Activated naive CD4-positive, alpha-beta T cell treated with anti-CD3 and anti-CD28 coated beads, Interleukin-2, amount 50 U/mL, for 24 hours (primary cell): ENCODE measurements at regions not wholly inside any gene's neighbourhood (a gene's known extent, or its start where the extent isn't known, plus 50 kb on each side); places are given as distances from the start of the nearest gene placed in this dataset.

Source experiments
- H3K27ac Mint-ChIP-seq: one replicate; pipeline ENCODE4 v1.8.0; 2021; ENCODE audit warnings: mild to moderate bottlenecking, mixed read lengths
- H3K27me3 Mint-ChIP-seq: one replicate; pipeline ENCODE4 v1.8.0; 2021; ENCODE audit warnings: mixed read lengths
- H3K36me3 Mint-ChIP-seq: one replicate; pipeline ENCODE4 v1.8.0; 2021; ENCODE audit warnings: mixed read lengths
- H3K4me1 Mint-ChIP-seq: one replicate; pipeline ENCODE4 v1.8.0; 2021; ENCODE audit warnings: mixed read lengths
- H3K4me3 Mint-ChIP-seq: one replicate; pipeline ENCODE4 v1.8.0; 2021; ENCODE audit warnings: mild to moderate bottlenecking, mixed read lengths
- H3K9me3 Mint-ChIP-seq: one replicate; pipeline ENCODE4 v1.8.0; 2021; ENCODE audit warnings: mixed read lengths

DNA sequence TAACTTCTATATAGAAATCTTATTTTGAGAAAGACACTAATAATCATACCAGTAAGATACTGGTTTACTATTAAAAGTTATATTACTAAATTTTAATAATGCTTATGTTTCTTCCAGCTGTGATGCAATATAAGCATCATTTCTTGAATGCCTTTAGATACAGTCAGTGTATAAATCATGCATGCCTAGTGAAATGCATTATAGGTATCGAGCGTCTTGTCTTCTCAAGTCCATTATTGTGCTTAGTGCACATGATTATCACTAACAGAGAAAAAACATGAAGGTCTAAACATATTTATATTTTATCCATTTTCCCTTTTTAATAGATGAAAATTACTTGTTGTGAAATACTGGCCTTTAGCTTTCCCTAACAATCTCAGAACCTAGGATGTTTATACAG is 1021.5 kb upstream of the AGA start:
- no peaks in the 10 kb centered on the region for H3K36me3 Mint-ChIP-seq
- no peaks in the 10 kb centered on the region for H3K4me1 Mint-ChIP-seq
- H3K9me3 Mint-ChIP-seq: peaks cover 9% of the 10 kb centered on the region
- no peak overlapping the region for H3K27ac Mint-ChIP-seq
- H3K4me3 Mint-ChIP-seq: no peak overlapping the region
- no peaks in the 10 kb centered on the region for H3K27me3 Mint-ChIP-seq

DNA sequence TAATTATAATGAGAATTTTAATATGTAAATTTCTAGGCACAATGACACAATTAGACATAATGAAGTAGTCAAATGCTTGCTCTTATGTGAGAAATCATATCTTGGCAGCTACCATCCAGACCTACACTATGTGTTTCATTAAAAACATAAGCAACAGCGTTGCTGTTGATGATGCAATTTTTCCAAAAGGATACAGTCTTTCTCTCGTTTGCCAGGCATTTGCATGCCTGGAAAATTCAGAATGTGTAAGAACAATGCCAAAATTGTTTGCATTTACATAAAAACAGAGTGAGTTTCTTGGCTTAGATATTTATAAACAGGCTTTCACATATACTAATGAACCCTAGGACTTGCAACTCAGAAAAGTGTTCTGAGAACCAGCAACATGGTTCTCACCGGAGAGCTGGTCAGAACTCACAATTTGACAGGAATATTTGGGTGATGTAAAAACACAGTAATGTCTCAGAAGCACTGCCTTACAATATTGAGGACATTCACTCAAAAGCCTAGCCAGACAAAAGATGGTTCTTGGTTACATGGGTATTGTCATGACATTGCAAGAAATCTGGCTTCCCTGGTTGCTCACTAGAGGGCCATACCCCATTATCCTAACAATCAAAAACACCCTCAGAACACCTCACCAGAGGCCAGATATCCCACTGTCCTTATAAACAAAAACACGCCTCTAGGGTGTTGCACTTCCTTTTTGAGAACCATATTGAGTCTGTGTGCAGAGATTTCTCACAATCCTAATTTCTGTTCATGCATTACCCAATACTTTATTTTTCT is 1029.0 kb upstream of the AGA start:
- Mint-ChIP-seq H3K36me3 (peaks cover 2% of the 10 kb centered on the region), H3K27ac (no peak overlapping the region), H3K9me3 (peaks cover 5% of the 10 kb centered on the region), H3K27me3 (no peaks in the 10 kb centered on the region), H3K4me3 (no peak overlapping the region), H3K4me1 (no peaks in the 10 kb centered on the region)

DNA sequence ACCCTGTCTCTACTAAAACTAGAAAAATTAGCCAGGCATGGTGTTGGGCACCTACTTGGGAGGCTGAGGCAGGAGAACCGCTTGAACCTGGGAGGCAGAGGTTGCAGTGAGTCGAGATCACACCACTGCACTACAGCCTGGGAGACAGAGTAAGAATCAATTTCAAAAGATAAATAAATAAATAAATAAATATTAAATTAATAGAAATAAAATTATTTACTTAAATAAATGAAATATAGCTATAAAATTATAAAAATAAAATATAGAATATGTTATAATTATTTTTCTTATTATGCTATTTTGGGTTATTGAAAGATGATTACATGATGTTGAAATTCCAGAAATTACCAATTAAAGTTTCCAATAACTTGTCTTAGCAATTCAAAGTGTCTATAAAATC is 1029.8 kb upstream of the AGA start:
- Mint-ChIP-seq H3K27me3 (no peaks in the 10 kb centered on the region), H3K4me1 (no peaks in the 10 kb centered on the region), H3K36me3 (peaks cover 2% of the 10 kb centered on the region), H3K4me3 (no peak overlapping the region), H3K9me3 (peaks cover 5% of the 10 kb centered on the region), H3K27ac (no peak overlapping the region)

DNA sequence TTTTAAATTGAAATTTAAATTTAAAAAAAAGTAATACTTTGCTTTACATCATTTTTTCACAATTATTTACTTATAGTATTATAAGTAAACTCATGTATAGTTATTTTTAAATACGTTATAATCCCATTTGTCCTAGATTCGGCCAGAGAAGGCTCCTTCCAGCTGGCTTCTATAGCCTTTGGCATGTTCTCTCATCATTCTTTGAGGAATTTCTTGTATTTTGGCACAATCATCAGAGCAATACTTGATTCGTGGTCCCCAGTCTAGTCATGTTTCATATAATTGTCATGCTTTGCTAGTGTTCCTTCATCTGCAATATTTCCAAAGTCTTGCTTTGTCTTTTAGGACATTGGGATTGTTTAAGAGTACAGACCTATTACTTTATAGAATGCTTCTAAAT is 1037.9 kb upstream of the AGA start:
- H3K27ac Mint-ChIP-seq: no peak overlapping the region
- no peaks in the 10 kb centered on the region for H3K9me3 Mint-ChIP-seq
- no peaks in the 10 kb centered on the region for H3K4me1 Mint-ChIP-seq
- no peaks in the 10 kb centered on the region for H3K27me3 Mint-ChIP-seq
- H3K4me3 Mint-ChIP-seq: no peak overlapping the region
- no peaks in the 10 kb centered on the region for H3K36me3 Mint-ChIP-seq

DNA sequence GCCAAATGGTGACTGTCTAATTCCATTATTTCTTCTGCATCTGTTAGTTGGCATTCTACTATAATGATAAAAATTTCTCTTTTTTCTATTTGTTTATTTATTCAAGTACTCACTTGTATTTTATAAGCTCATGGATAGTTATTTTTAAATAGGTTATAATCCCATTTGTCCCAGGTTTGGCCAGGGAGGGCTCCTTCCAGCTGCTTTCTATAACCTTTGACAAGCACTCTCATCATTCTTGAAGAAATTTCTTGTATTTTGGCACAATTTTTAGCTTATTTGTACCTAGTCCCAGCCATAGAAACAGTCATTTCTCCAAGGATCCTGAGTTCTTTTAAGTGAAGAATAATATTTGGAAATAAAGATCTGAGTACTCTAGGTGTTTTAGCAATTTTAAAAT is 1038.6 kb upstream of the AGA start:
- no peaks in the 10 kb centered on the region for H3K27me3 Mint-ChIP-seq
- H3K27ac Mint-ChIP-seq: no peak overlapping the region
- H3K36me3 Mint-ChIP-seq: no peaks in the 10 kb centered on the region
- H3K4me1 Mint-ChIP-seq: no peaks in the 10 kb centered on the region
- H3K4me3 Mint-ChIP-seq: no peak overlapping the region
- no peaks in the 10 kb centered on the region for H3K9me3 Mint-ChIP-seq

DNA sequence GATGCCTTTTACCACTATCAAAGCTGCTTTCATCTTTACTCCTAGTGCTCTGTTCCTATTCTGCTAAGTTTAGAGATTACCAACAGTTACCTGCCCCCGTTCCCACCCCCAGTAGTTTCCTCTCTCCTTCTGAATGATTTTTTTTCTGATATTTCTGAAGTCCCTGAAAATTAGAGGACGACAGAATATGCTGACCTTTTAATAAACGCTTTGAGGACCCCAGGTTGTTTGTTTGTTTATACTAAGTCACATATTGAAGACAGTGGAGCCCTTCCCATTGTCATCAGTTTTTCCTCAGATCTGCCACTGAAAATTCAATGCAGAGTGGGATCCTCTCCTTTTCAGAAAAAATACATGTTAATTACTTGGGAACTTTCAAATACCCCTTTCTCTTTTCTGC is 1039.3 kb upstream of the AGA start:
- Mint-ChIP-seq H3K4me1 (no peaks in the 10 kb centered on the region), H3K36me3 (no peaks in the 10 kb centered on the region), H3K9me3 (no peaks in the 10 kb centered on the region), H3K27ac (no peak overlapping the region), H3K4me3 (no peak overlapping the region), H3K27me3 (no peaks in the 10 kb centered on the region)

DNA sequence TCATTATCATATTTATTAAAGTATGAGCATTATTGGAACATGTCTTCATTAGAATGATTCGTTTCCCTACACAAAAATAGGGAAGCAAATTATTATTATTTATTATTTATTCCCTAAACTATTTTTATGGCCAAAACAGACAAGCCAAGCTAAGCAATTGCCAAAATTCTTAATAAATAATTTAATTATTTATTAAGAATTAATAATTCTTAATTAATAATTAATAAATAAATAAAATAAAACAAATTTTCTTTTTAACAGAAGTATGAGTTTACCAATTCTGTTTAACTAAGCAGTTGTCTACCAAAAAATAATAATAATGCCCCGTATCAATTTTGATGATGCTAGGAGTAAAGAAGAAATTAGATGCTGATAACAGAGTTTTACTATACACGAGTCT is 1080.8 kb upstream of the AGA start:
- Mint-ChIP-seq H3K36me3 (no peaks in the 10 kb centered on the region), H3K27ac (no peak overlapping the region)

DNA sequence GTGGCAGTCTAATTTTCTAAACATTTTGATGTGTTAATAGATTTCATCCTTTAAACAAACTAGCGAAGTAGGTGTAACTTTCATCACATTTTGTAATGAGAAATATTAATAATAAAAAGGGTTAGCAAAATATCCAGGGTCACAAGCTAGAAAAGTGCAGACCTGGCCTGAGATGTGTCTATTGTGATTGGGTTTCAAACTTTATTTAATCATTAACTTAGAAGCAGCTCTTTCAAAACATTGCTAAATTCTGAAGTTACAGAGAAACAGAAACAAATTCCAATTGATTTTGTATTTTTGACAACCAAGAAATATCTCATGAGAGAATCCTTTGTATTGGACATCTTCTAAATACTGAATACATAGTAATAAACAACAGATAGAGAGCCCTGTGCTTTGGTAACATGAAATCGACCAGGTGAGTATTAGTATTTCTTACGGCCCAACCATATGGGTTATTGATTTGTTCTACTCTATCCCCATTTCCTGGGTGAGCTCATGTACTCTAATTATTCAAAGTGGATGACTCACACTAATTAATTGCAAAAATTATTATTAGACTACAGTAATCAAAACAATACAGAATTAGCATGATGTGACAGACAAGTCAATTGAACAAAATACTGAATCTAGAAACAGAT is 1093.8 kb upstream of the AGA start:
- Mint-ChIP-seq H3K36me3 (no peaks in the 10 kb centered on the region), H3K4me3 (no peak overlapping the region), H3K4me1 (no peaks in the 10 kb centered on the region), H3K27me3 (no peaks in the 10 kb centered on the region), H3K9me3 (peaks cover 4% of the 10 kb centered on the region), H3K27ac (no peak overlapping the region)

More for the DNA sequence above, 1080.8 kb upstream of the AGA start:
- Mint-ChIP-seq H3K4me1 (no peaks in the 10 kb centered on the region), H3K27me3 (no peaks in the 10 kb centered on the region), H3K9me3 (no peaks in the 10 kb centered on the region), H3K4me3 (no peak overlapping the region)

DNA sequence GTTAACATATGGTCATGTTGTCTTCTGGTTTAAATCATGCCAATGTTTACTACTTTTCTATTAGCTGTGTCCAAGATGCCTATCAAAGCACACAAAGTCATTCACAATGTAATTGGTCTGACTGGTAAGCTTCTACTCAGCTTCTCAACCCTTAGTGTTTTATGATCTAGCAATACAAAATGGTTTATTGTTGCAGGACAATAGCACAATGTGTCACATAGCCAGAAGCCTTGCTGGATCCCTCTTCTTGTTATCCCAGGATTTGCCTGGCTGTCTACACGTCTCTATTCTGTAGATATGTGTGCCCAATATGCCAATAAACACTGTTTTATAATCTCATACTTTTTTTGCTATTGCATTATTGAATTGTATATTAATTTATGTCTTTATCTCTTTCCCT is 1111.0 kb upstream of the AGA start:
- H3K36me3 Mint-ChIP-seq: no peaks in the 10 kb centered on the region
- H3K4me3 Mint-ChIP-seq: no peak overlapping the region
- no peaks in the 10 kb centered on the region for H3K27me3 Mint-ChIP-seq
- H3K9me3 Mint-ChIP-seq: no peaks in the 10 kb centered on the region
- no peak overlapping the region for H3K27ac Mint-ChIP-seq
- H3K4me1 Mint-ChIP-seq: no peaks in the 10 kb centered on the region

DNA sequence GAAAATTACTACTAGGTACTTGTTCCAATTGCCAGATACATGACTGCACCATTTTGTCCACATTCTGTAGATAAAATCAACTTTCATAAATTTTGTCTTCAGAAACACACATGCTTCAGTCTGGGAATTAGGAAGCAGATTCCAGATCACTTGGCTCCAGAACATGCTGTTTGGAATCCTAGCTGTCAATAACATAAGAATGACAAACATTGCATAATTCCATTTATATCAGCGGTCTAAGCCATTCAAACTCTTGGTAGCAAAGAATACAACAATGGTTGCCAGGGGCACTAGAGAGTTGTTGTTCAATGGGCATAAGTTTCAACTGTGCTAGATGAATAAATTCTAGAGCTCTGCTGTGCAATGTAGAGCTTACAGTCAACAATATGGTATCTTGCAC is 1112.1 kb upstream of the AGA start:
- no peaks in the 10 kb centered on the region for H3K27me3 Mint-ChIP-seq
- H3K4me1 Mint-ChIP-seq: no peaks in the 10 kb centered on the region
- H3K27ac Mint-ChIP-seq: no peak overlapping the region
- no peak overlapping the region for H3K4me3 Mint-ChIP-seq
- H3K9me3 Mint-ChIP-seq: no peaks in the 10 kb centered on the region
- H3K36me3 Mint-ChIP-seq: no peaks in the 10 kb centered on the region

DNA sequence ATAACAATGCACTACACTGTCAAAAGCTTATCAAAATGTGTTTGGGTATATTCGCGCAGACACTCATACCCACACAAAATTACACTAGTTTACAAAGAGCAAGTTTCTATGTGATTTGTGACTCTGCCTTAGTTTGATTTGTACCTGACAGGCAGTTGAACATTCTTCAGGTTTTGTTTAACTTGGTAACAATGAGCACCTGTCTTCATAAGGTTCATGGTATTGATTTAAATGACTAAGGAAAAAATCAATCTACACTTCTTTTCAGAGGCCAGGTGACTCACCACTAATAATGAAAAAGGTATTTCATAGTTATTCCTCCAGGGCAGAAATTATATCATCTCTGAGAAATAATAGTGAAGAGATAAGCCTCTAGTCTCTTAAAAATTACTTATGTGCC is 1114.6 kb upstream of the AGA start:
- no peaks in the 10 kb centered on the region for H3K4me1 Mint-ChIP-seq
- no peaks in the 10 kb centered on the region for H3K36me3 Mint-ChIP-seq
- no peak overlapping the region for H3K4me3 Mint-ChIP-seq
- H3K27ac Mint-ChIP-seq: no peak overlapping the region
- H3K9me3 Mint-ChIP-seq: peaks cover 4% of the 10 kb centered on the region
- H3K27me3 Mint-ChIP-seq: no peaks in the 10 kb centered on the region

DNA sequence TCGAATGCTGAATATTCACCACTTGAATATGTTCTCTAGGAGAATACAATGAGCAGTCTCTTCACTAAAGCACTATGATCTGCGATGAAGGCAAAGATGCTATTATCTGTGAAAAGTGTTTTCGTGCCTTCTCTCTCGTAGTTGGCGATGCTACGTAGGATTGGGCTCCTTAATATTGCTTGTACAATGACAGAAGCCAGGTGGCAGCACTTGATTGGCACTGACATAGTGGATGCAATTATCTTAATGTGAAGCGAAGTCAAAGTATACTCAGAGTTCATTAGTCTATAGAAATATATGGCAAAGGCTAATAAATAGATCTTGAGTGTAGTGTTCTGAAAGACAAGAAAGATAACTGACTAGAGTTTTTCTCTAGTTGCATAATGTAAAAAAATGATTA is 1135.7 kb upstream of the AGA start:
- H3K27ac Mint-ChIP-seq: no peak overlapping the region
- H3K27me3 Mint-ChIP-seq: no peaks in the 10 kb centered on the region
- no peaks in the 10 kb centered on the region for H3K9me3 Mint-ChIP-seq
- no peaks in the 10 kb centered on the region for H3K4me1 Mint-ChIP-seq
- H3K4me3 Mint-ChIP-seq: no peak overlapping the region
- no peaks in the 10 kb centered on the region for H3K36me3 Mint-ChIP-seq

DNA sequence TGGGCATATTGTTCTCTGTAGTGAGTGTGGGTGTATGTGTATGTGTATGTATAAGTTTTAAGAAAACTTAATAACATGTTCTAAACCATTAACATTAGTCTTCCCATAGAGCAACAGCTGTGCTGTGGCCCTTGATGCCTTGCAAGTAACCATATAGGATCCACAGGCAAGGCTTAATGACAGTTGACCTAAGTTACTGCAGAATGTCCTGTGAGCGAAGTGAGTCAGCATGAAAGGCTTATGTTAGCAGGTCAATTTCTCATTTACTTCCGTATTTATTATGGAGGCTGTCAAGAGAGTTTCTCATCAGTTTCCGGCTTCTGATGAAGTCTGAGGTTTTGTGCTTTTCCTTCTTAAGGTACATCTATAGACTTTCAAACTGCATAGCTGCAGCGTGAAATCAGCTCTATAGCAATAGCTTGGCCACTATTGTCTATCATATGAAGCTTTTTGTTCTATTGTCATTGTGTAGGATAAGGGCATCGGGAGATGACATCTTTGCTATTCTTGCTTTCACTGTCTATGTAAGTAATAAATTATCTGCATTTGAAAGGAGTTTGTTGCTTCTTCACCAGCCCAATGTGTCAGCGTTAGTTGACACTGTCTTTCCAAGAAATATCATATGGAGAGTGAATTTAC is 1153.4 kb upstream of the AGA start:
- Mint-ChIP-seq H3K9me3 (peaks cover 9% of the 10 kb centered on the region), H3K27me3 (no peaks in the 10 kb centered on the region), H3K4me1 (no peaks in the 10 kb centered on the region), H3K27ac (no peak overlapping the region), H3K4me3 (no peak overlapping the region), H3K36me3 (no peaks in the 10 kb centered on the region)

DNA sequence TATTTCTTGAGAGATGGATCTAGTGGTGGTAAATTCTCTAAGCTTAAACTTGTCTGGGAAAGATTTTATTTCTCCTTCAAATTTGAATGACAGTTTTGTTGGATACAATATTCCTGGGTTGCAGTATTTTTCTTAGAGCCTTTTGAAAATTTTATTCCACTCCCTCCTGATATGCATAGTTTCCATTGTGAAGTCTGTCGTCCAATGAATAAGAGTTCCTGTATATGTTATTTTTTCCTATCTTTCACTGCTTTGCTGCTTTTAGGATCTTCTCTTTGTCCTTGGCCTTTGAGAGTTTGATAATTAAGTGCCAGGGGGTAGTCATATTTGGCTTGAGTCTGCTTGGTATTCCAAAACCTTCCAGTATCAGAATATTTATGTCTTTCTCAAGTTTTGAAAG is 1156.4 kb upstream of the AGA start:
- Mint-ChIP-seq H3K27me3 (no peaks in the 10 kb centered on the region), H3K27ac (no peak overlapping the region), H3K9me3 (peaks cover 9% of the 10 kb centered on the region), H3K4me1 (no peaks in the 10 kb centered on the region), H3K36me3 (no peaks in the 10 kb centered on the region), H3K4me3 (no peak overlapping the region)

DNA sequence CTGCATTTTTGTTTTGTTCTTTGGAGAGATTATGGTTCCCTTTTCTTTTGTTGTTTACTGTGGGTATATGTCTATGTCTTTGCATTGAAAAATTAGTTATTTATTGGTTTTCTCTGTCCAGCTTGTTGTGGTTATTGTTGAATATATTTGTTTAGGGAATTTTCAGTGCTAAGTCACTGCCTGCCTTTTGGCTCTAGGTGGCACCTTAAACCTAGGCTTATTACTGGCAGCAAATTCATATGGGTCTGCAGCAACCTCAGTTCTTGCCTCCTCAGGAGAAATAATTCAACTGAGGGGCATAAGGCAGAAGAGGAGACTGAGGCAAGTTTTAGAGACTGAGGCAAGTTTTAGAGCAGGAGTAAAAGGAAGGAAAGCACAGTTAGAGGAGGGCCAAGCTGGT is 1157.3 kb upstream of the AGA start:
- Mint-ChIP-seq H3K9me3 (peaks cover 9% of the 10 kb centered on the region), H3K36me3 (no peaks in the 10 kb centered on the region), H3K27ac (no peak overlapping the region), H3K4me3 (no peak overlapping the region), H3K4me1 (no peaks in the 10 kb centered on the region), H3K27me3 (no peaks in the 10 kb centered on the region)

DNA sequence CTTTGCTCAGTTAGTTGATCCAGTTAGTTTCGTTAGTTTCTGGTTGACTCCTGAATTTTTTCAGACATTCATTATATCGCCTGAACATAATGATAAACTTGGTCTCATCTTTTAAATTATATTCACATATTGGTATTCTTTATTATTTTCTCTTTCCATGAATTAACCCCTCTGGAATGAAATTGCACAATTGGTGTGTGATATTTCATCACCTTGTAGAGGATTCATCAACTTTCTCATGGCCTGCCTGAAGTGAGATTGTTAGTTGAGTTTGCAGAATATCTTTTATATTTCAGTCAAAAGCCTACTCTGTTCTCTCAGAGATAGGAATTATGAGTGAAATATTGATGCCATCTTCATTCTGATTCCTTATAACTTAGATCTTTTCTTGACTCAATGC is 1160.6 kb upstream of the AGA start:
- Mint-ChIP-seq H3K27ac (no peak overlapping the region), H3K4me1 (no peaks in the 10 kb centered on the region), H3K4me3 (no peak overlapping the region), H3K27me3 (no peaks in the 10 kb centered on the region), H3K36me3 (no peaks in the 10 kb centered on the region), H3K9me3 (peaks cover 15% of the 10 kb centered on the region)
